CD14-positive monocyte (primary cell): ENCODE measurements at regions not wholly inside any gene's neighbourhood (a gene's known extent, or its start where the extent isn't known, plus 50 kb on each side); places are given as distances from the start of the nearest gene placed in this dataset.

Experiments used
- DNase-seq, 3 donors: peaks; one replicate each; pipeline ENCODE4 v3.0.0-alpha.2; 2011 to 2022
- H2AFZ ChIP-seq: 2 replicates; pipeline ENCODE4 v1.6.0; 2012; ENCODE audit warnings: mild to moderate bottlenecking, low read depth, low read length, inconsistent platforms; ENCODE audit not compliant: insufficient read depth, poor library complexity, severe bottlenecking
- H3K27ac ChIP-seq, 2 donors: 1 replicate in 1 of 2; 2 replicates in 1 of 2; pipeline ENCODE4 v1.5.1; 2012 to 2013; ENCODE audit warnings: low read length in 2 of 2, control low read depth in 1 of 2, inconsistent platforms in 1 of 2, low read depth in 1 of 2, mild to moderate bottlenecking in 1 of 2
- H3K27me3 ChIP-seq, 2 donors: one replicate each; pipeline versions ENCODE4 v1.6.0 to v1.6.1; 2011 to 2013; ENCODE audit warnings: low read length in 2 of 2; ENCODE audit not compliant: control insufficient read depth in 2 of 2, insufficient read depth in 2 of 2
- H3K36me3 ChIP-seq, 2 donors: replicated peaks in 1 of 2; 1 replicate in 1 of 2; 2 replicates in 1 of 2; pipeline versions ENCODE4 v1.5.1 to v1.6.1; 2012 to 2013; ENCODE audit warnings: low read length in 2 of 2, control low read depth in 1 of 2, inconsistent platforms in 1 of 2, mild to moderate bottlenecking in 1 of 2; ENCODE audit not compliant: insufficient read depth in 2 of 2, control insufficient read depth in 1 of 2
- H3K4me1 ChIP-seq, 2 donors: 1 replicate in 1 of 2; 2 replicates in 1 of 2; pipeline versions ENCODE4 v1.5.1 to v1.6.1; 2012 to 2013; ENCODE audit warnings: low read length in 2 of 2, control low read depth in 1 of 2, inconsistent platforms in 1 of 2, mild to moderate bottlenecking in 1 of 2, moderate library complexity in 1 of 2; ENCODE audit not compliant: insufficient read depth in 2 of 2, control insufficient read depth in 1 of 2
- H3K4me2 ChIP-seq: replicated peaks from 2 replicates; pipeline ENCODE3; 2012; ENCODE audit warnings: low read length, moderate library complexity, mild to moderate bottlenecking; ENCODE audit not compliant: poor library complexity, severe bottlenecking; ENCODE audit errors: extremely low read depth
- H3K4me3 ChIP-seq, 3 experiments: fragments of 200-600 bp in 1 of 3; sonication (generic) in 1 of 3; replicated peaks in 1 of 3; 1 replicate in 2 of 3; 2 replicates in 1 of 3; pipeline ENCODE4 v1.5.1; 2011 to 2013; ENCODE audit warnings: low read length in 3 of 3, mild to moderate bottlenecking in 3 of 3, control low read depth in 2 of 3, low read depth in 2 of 3, inconsistent platforms in 1 of 3, moderate library complexity in 1 of 3
- H3K79me2 ChIP-seq: 2 replicates; pipeline ENCODE4 v1.6.0; 2012; ENCODE audit warnings: mild to moderate bottlenecking, control low read depth, inconsistent platforms, low read length, moderate library complexity; ENCODE audit not compliant: insufficient read depth
- H3K9ac ChIP-seq: 2 replicates; pipeline ENCODE4 v1.6.0; 2017; ENCODE audit warnings: low read length, mild to moderate bottlenecking; ENCODE audit not compliant: insufficient read depth, poor library complexity, severe bottlenecking
- H3K9me3 ChIP-seq, 2 donors: replicated peaks in 1 of 2; 1 replicate in 1 of 2; 2 replicates in 1 of 2; pipeline versions ENCODE4 v1.5.1 to v1.6.1; 2012 to 2013; ENCODE audit warnings: low read length in 2 of 2, control low read depth in 1 of 2; ENCODE audit not compliant: control insufficient read depth in 1 of 2, insufficient read depth in 1 of 2
- H4K20me1 ChIP-seq: 2 replicates; pipeline ENCODE4 v1.6.0; 2012; ENCODE audit warnings: mild to moderate bottlenecking, low read length, control low read depth, moderate library complexity; ENCODE audit not compliant: insufficient read depth
- H3K27ac Mint-ChIP-seq, 7 donors: one replicate each; pipeline ENCODE4 v1.8.0; 2020; ENCODE audit warnings: mild to moderate bottlenecking in 7 of 7, mixed read lengths in 7 of 7, moderate library complexity in 6 of 7, inconsistent platforms in 2 of 7
- H3K27me3 Mint-ChIP-seq, 3 donors: one replicate each; pipeline ENCODE4 v1.8.0; 2021 to 2022; ENCODE audit warnings: low read depth in 3 of 3, mild to moderate bottlenecking in 3 of 3, mixed read lengths in 3 of 3, moderate library complexity in 3 of 3, inconsistent platforms in 1 of 3
- H3K36me3 Mint-ChIP-seq, 2 donors: one replicate each; pipeline ENCODE4 v1.8.0; 2020; ENCODE audit warnings: mixed read lengths in 2 of 2, inconsistent platforms in 1 of 2, mild to moderate bottlenecking in 1 of 2
- H3K4me1 Mint-ChIP-seq: one replicate; pipeline ENCODE4 v1.8.0; 2020; ENCODE audit warnings: mild to moderate bottlenecking, mixed read lengths
- H3K4me3 Mint-ChIP-seq, 2 donors: one replicate each; pipeline ENCODE4 v1.8.0; 2020; ENCODE audit warnings: mild to moderate bottlenecking in 2 of 2, mixed read lengths in 2 of 2, moderate library complexity in 1 of 2
- H3K9me3 Mint-ChIP-seq, 7 donors: one replicate each; pipeline ENCODE4 v1.8.0; 2020 to 2022; ENCODE audit warnings: mixed read lengths in 7 of 7, mild to moderate bottlenecking in 6 of 7, moderate library complexity in 6 of 7, inconsistent platforms in 2 of 7
- WGBS: methylation state at CpG from one replicate; pipeline ENCODE4 v1.1.5; 2013; ENCODE audit warnings: missing lambda C conversion rate; ENCODE audit not compliant: insufficient coverage; 5-methylcytosine and 5-hydroxymethylcytosine counted together
- intact Hi-C, 2 donors: fragments of 100-400 bp; cut with micrococcal nuclease; formaldehyde crosslinking; loops; one replicate each; pipeline versions ENCODE4 v1.15.0 to v1.15.1; 2023
- TF ChIP-seq, protein P1 (sequence below): fragments of 200-600 bp; IDR thresholded peaks from one replicate; pipeline ENCODE4 v1.8.0; 2022; ENCODE audit warnings: antibody characterized with exemption, mild to moderate bottlenecking

GRCh38 chr13:30081331-30081730, 226.0 kb downstream of the KATNAL1 start:
- Histone ChIP-seq H3K9ac (no peak overlapping the region), H4K20me1 (no peaks in the 10 kb centered on the region), H3K4me3 (no peak overlapping the region), H3K4me1 (no peaks in the 10 kb centered on the region), H3K9me3 (peaks cover 0 to 6% of the 10 kb centered on the region in 2 donors), H3K27me3 (no peaks in the 10 kb centered on the region), H3K79me2 (no peaks in the 10 kb centered on the region), H3K36me3 (no peaks in the 10 kb centered on the region), H3K27ac (no peak overlapping the region), H2AFZ (no peak overlapping the region), H3K4me2 (no peak overlapping the region)
- Mint-ChIP-seq H3K36me3 (no peaks in the 10 kb centered on the region), H3K27ac (no peak overlapping the region), H3K27me3 (peaks cover 0 to 4% (median 0%) of the 10 kb centered on the region in 3 donors), H3K4me1 (no peaks in the 10 kb centered on the region), H3K4me3 (no peak overlapping the region), H3K9me3 (peaks cover 2 to 9% (median 6%) of the 10 kb centered on the region in 7 donors)
- DNase-seq, result no peak
- intact Hi-C loops, result no loop called here
- TF ChIP-seq, protein P1, sequence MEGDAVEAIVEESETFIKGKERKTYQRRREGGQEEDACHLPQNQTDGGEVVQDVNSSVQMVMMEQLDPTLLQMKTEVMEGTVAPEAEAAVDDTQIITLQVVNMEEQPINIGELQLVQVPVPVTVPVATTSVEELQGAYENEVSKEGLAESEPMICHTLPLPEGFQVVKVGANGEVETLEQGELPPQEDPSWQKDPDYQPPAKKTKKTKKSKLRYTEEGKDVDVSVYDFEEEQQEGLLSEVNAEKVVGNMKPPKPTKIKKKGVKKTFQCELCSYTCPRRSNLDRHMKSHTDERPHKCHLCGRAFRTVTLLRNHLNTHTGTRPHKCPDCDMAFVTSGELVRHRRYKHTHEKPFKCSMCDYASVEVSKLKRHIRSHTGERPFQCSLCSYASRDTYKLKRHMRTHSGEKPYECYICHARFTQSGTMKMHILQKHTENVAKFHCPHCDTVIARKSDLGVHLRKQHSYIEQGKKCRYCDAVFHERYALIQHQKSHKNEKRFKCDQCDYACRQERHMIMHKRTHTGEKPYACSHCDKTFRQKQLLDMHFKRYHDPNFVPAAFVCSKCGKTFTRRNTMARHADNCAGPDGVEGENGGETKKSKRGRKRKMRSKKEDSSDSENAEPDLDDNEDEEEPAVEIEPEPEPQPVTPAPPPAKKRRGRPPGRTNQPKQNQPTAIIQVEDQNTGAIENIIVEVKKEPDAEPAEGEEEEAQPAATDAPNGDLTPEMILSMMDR, result no peak

DNA sequence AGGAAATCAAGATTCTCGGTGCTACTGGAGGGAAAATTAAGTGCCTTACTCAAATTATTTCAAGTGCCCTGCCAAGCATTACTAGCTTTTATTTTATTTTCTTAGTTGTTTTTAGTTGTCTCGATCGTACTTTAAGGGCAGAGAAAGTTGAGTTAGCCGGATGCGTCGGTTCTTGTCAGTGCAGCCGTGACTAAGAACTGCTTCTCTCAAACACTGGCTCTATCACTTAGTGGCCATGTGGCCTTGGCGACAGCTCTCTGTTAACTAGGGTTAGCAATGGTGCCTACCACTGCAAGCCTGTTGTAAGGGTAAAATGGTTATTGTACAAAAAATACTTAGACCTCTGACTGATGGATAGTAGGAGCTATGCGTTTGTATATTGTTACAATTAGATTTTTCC, 227.8 kb downstream of the KATNAL1 start:
- no peaks in the 10 kb centered on the region for H3K4me1 ChIP-seq
- no peak overlapping the region for H3K27ac Mint-ChIP-seq
- peaks cover 0 to 6% (median 0%) of the 10 kb centered on the region in 7 donors for H3K9me3 Mint-ChIP-seq
- H3K4me3 Mint-ChIP-seq, result no peak overlapping the region
- H3K79me2 ChIP-seq, result no peaks in the 10 kb centered on the region
- H3K9me3 ChIP-seq, result no peaks in the 10 kb centered on the region
- intact Hi-C loops, result no loop called here
- WGBS, result 100% methylated on average over 5 of the region's 9 CpGs
- no peak overlapping the region for H2AFZ ChIP-seq
- H3K27ac ChIP-seq, result no peak overlapping the region
- TF ChIP-seq, protein P1, result no peak
- no peaks in the 10 kb centered on the region for H3K4me1 Mint-ChIP-seq
- H3K9ac ChIP-seq, result no peak overlapping the region
- no peak overlapping the region for H3K4me2 ChIP-seq
- DNase-seq, result no peak
- peaks cover 0 to 4% (median 0%) of the 10 kb centered on the region in 3 donors for H3K27me3 Mint-ChIP-seq
- H3K27me3 ChIP-seq, result no peaks in the 10 kb centered on the region
- H3K36me3 Mint-ChIP-seq, result no peaks in the 10 kb centered on the region
- H4K20me1 ChIP-seq, result no peaks in the 10 kb centered on the region
- no peak overlapping the region for H3K4me3 ChIP-seq
- no peaks in the 10 kb centered on the region for H3K36me3 ChIP-seq
